ENCODE measurements at regions not wholly inside any gene's neighbourhood (a gene's known extent, or its start where the extent isn't known, plus 50 kb on each side); places are given as distances from the start of the nearest gene placed in this dataset.

- no peak overlapping the region for H3K4me3 ChIP-seq (ENCODE audit: low read depth, low read length)
- no peak for DNase-seq (ENCODE audit: low read depth)
- no peak for TF ChIP-seq MYC (IDR thresholded peaks at IDR 0.05; ENCODE audit: low read depth, low read length)
Measured at GRCh38 chr12:42707312-42708226, 118.0 kb upstream of the PRICKLE1 start.

DNA sequence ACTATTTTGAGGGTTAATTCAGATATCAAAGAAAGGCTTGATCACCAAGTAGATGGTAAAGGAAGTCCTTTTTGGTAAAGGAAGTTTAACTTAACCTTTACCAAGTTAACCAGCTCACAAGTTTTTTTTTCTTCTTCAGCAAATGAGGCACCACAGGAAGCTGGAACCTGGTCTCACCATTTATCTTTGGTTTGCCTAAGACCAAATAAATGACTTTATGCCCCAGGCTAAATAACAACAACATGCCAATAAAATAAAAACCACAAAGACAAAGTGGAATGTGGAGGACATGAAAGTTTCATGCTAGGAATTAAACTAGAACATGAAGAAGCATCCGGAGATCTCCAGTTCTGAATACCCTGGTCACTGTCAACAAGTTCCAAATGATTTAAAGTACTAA is 116.8 kb upstream of the PRICKLE1 start:
- TF ChIP-seq CTCF (IDR thresholded peaks at IDR 0.05; ENCODE audit: low read depth, low read length), result no peak
- no peak for TF ChIP-seq MYC (IDR thresholded peaks at IDR 0.05; ENCODE audit: low read depth, low read length)
- TF ChIP-seq, protein P1, sequence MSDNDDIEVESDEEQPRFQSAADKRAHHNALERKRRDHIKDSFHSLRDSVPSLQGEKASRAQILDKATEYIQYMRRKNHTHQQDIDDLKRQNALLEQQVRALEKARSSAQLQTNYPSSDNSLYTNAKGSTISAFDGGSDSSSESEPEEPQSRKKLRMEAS (IDR thresholded peaks at IDR 0.05; ENCODE audit: low read depth, low read length), result no peak
- TF ChIP-seq POLR2A (IDR thresholded peaks at IDR 0.05; ENCODE audit: extremely low read depth, insufficient read length), result no peak
- DNase-seq (ENCODE audit: low read depth), result no peak
- H3K4me3 ChIP-seq (ENCODE audit: low read depth, low read length), result no peak overlapping the region

DNA sequence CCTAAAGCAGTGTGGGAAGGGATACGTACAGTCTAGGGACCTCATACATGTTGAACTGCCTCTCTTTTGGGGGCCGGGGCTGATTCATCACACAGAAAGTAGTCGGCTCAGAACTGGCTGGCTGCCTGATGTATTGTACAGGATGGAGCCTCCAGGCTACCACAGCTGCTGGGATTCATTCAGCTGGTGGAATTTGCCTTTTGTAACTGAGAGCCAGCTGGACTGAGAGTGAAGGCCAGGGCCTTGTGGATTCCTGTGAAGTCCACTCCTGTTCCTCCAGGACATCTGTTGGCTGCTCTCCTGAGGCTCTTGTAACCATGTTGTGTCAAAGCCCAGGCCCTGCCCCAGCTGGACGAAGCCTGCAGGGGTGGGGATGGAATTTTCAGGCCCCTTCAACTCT is 116.3 kb upstream of the PRICKLE1 start:
- TF ChIP-seq MYC (IDR thresholded peaks at IDR 0.05; ENCODE audit: low read depth, low read length), result no peak
- TF ChIP-seq POLR2A (IDR thresholded peaks at IDR 0.05; ENCODE audit: extremely low read depth, insufficient read length), result no peak
- TF ChIP-seq, protein P1 (IDR thresholded peaks at IDR 0.05; ENCODE audit: low read depth, low read length), result no peak
- TF ChIP-seq CTCF (IDR thresholded peaks at IDR 0.05; ENCODE audit: low read depth, low read length), result no peak
- no peak for DNase-seq (ENCODE audit: low read depth)
- no peak overlapping the region for H3K4me3 ChIP-seq (ENCODE audit: low read depth, low read length)

DNA sequence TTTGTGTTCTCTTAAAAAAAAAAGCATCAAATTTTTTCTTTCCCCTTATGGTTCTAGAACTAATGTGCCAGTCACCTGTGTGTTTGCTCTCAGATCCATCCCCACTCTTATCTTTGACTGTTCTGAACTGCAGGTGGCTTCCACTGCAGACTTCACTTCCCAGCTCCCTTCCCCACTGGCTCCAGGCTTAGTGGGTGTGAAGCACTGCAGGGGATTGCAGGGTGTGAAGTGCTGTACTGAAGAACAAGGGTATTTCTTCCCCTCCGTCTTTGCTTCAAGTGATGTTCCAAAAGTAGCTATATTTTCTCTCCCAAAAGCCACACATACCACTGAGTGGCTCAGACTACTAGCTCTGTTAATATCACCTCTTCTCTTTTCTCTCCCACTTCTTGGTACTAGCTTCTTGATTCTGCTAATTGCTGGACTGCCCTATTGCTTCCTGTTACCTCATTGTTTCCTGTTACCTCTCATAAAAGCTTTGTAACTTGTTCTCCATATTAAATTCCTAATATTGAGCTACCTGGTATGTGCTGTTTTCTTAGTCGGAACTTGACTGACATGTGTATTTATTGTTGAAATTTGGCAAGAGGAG is 115.4 kb upstream of the PRICKLE1 start:
- DNase-seq (ENCODE audit: low read depth), result peak; percentile 52
- no peak overlapping the region for H3K4me3 ChIP-seq (ENCODE audit: low read depth, low read length)
- TF ChIP-seq POLR2A (IDR thresholded peaks at IDR 0.05; ENCODE audit: extremely low read depth, insufficient read length) (no peak), CTCF (IDR thresholded peaks at IDR 0.05; ENCODE audit: low read depth, low read length) (no peak), MYC (IDR thresholded peaks at IDR 0.05; ENCODE audit: low read depth, low read length) (no peak)
- TF ChIP-seq, protein P1 (IDR thresholded peaks at IDR 0.05; ENCODE audit: low read depth, low read length), result no peak

- no peak for DNase-seq (ENCODE audit: low read depth)
- H3K4me3 ChIP-seq (ENCODE audit: low read depth, low read length), result no peak overlapping the region
- TF ChIP-seq MYC (IDR thresholded peaks at IDR 0.05; ENCODE audit: low read depth, low read length), result no peak
- TF ChIP-seq, protein P1 (IDR thresholded peaks at IDR 0.05; ENCODE audit: low read depth, low read length), result no peak
- no peak for TF ChIP-seq CTCF (IDR thresholded peaks at IDR 0.05; ENCODE audit: low read depth, low read length)
- TF ChIP-seq POLR2A (IDR thresholded peaks at IDR 0.05; ENCODE audit: extremely low read depth, insufficient read length), result no peak
Measured at GRCh38 chr12:42704340-42704739, 114.8 kb upstream of the PRICKLE1 start.

DNA sequence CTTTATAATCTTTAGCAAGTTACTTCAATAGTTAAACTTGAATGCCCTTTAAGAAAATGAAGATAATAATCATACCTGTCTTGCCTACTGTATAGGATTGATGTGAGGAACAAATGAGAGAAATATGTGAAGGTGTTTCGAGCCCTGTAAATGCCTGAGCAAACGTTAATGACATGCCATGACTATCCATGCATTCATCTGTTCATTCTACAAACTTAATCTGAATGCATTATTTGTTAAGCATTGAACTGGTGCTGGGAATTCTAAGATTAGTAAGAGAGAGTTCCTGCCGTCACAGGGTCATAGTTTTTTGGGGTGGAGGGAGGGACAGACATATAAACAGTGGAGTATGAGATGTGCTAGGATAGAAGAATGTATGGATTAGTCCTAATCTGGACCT is 111.5 kb upstream of the PRICKLE1 start:
- no peak for DNase-seq (ENCODE audit: low read depth)
- TF ChIP-seq CTCF (IDR thresholded peaks at IDR 0.05; ENCODE audit: low read depth, low read length), result no peak
- no peak for TF ChIP-seq MYC (IDR thresholded peaks at IDR 0.05; ENCODE audit: low read depth, low read length)
- TF ChIP-seq POLR2A (IDR thresholded peaks at IDR 0.05; ENCODE audit: extremely low read depth, insufficient read length), result no peak
- no peak overlapping the region for H3K4me3 ChIP-seq (ENCODE audit: low read depth, low read length)
